DMS53 treated with DMSO at 0.1 percent for 48 hours (cell line): ENCODE measurements at regions not wholly inside any gene's neighbourhood (a gene's known extent, or its start where the extent isn't known, plus 50 kb on each side); places are given as distances from the start of the nearest gene placed in this dataset.

Experiments used
- DNase-seq: peaks from one replicate; lab custom pipeline; 2025; ENCODE audit not compliant: unreplicated experiment; lab: John Stamatoyannopoulos, UW

- DNase-seq = no peak
Observed at GRCh38 chr3:141669434-141669833, 68.7 kb upstream of the RNF7 start.

GRCh38 chr3:141677701-141678100 lies 60.4 kb upstream of the RNF7 start:
- DNase-seq = no peak

- no peak for DNase-seq
Observed at GRCh38 chr3:141680620-141681389, 57.3 kb upstream of the RNF7 start.

DNA sequence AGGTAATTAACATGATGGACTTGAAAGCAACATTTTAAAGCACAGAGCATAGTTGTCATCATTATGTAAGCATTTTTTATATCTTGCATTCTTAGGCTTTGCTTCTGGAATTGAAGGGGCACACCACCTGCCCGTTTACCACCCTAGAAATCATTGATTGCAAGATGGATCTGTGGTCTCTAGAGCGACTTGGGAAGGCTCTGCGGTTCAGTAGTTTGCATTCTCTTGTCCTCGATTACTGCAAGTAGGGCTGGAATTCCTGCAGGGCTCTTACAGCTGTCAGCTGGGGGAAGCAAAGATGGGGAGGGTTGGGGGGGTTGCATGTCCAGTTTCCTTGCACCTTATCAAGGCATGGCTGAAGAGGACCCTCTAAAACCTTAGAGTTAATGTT lies 56.7 kb upstream of the RNF7 start:
- DNase-seq = no peak

- DNase-seq = no peak
Observed at GRCh38 chr3:141682007-141682406, 56.1 kb upstream of the RNF7 start.

DNA sequence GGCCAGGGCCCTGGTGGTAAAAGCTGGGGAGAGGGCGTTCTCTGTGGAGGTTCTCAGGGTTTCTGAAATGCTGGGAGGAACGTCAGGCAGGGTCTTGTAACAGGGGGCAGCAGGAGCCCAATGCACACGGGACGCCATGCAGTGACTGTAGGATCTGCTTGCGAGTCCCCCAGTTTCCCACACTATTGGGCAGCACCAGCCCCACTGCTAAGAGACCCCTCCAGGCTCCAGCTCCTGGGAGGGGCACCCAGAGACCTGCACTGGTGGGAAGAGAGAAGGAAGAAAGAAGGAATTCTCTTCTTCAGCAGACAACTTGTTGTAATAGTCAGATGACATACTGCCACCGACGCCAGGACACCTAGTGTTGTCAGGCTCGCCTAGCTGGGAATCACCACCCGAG lies 55.2 kb upstream of the RNF7 start:
- no peak for DNase-seq

DNA sequence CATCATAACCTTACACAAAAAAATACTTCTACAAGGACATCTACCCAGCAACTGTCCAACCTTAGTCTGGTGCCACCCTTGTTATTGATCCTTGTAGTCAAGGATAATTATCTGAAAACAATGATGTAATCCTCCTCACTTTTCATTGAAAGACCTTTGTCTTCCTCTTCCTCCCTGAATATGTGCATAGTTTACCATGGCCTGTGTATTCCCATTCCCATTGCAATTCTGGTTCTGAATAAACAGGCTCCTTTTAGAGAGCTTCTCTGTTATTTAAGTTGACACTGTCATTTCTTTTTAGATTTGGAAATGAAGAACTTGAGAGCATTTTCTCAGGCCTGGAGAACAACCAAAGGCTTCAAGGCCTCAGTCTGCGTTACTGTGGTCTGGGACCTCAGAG lies 53.3 kb upstream of the RNF7 start:
- no peak for DNase-seq

DNA sequence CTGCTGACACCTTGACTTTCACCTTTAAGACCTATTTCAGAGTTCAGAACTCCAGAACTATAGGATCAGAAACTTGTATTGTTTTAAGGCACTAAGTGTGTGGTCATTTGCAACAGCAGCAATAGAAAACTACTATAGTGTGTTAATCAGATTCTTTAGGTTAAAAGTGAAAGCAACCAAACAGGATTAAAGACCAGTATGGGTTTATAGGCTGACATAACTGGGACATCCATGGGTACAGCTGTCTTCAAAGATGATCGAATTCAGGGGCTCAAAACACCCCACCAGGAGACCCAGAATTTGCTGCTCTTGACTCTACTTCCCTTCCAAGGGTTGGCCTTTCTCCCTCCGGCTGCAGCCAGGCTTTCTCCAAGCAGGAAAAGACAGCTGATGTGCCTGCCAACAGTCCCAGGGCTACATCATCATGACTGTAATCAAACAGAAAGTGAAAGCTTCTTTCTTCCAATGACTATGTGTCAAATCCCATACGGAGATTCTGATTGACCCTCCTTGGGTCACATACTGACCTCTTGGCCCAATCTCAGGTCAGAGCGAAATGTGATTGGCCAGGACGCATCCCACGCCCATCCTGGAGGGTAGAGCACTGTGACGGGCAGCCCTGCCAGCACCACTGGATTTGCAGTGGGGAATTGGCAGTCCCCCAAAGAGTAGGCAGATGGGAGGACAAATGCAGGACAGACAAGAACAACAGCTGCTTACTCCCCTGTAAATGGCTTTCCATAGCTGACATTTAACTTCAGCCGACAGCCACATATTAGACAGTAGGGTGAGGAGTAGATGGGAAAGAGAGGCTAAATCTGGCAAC lies 51.4 kb upstream of the RNF7 start:
- peak; percentile 69 for DNase-seq
